RWPE2 (cell line): ENCODE measurements at regions not wholly inside any gene's neighbourhood (a gene's known extent, or its start where the extent isn't known, plus 50 kb on each side); places are given as distances from the start of the nearest gene placed in this dataset.

Experiments used
- ATAC-seq: fragments of 200-7000 bp; cut with Tn5 transposase; 3 replicates; pipeline ENCODE4 v1.9.1; 2021; ENCODE audit warnings: low read depth
- DNase-seq: peaks from one replicate; pipeline ENCODE4 v3.0.0-alpha.2; 2020; ENCODE audit warnings: low spot score
- H3K27ac ChIP-seq: fragments of 450-650 bp; 2 replicates; pipeline ENCODE4 v1.5.1; 2017; ENCODE audit warnings: mild to moderate bottlenecking; ENCODE audit not compliant: poor library complexity, severe bottlenecking
- H3K27me3 ChIP-seq: fragments of 250-450 bp; sonication (Bioruptor Pico); 2 replicates; pipeline ENCODE4 v1.5.1; 2021; ENCODE audit warnings: mild to moderate bottlenecking, moderate library complexity; ENCODE audit not compliant: insufficient read depth, poor library complexity, severe bottlenecking
- H3K36me3 ChIP-seq: fragments of 250-450 bp; sonication (Bioruptor Pico); 2 replicates; pipeline ENCODE4 v1.5.1; 2020; ENCODE audit warnings: low read depth, mild to moderate bottlenecking, moderate library complexity
- H3K4me1 ChIP-seq: fragments of 250-450 bp; sonication (Bioruptor Pico); 2 replicates; pipeline ENCODE4 v1.5.1; 2021; ENCODE audit warnings: mild to moderate bottlenecking, moderate library complexity; ENCODE audit not compliant: insufficient read depth, poor library complexity, severe bottlenecking
- H3K4me3 ChIP-seq: fragments of 250-450 bp; sonication (Bioruptor Pico); 2 replicates; pipeline ENCODE4 v1.5.1; 2021; ENCODE audit warnings: mild to moderate bottlenecking, moderate library complexity; ENCODE audit not compliant: severe bottlenecking
- H3K9me3 ChIP-seq: fragments of 250-450 bp; sonication (Bioruptor Pico); 2 replicates; pipeline ENCODE4 v1.5.1; 2021; ENCODE audit warnings: mild to moderate bottlenecking, moderate library complexity; ENCODE audit not compliant: severe bottlenecking
- CTCF ChIP-seq: fragments of 450-650 bp; IDR thresholded peaks from one replicate; pipeline ENCODE4 v1.5.1; 2017; ENCODE audit warnings: mild to moderate bottlenecking, moderate library complexity; ENCODE audit not compliant: poor library complexity, severe bottlenecking

GRCh38 chr9:12916042-12916441 lies 141.2 kb downstream of the LURAP1L start:
- Histone ChIP-seq H3K9me3 (no peaks in the 10 kb centered on the region), H3K27ac (no peak overlapping the region)
- TF ChIP-seq CTCF, result no peak

GRCh38 chr9:12920437-12920836 lies 145.6 kb downstream of the LURAP1L start:
- Histone ChIP-seq H3K4me3 (no peak overlapping the region), H3K36me3 (no peaks in the 10 kb centered on the region), H3K27me3 (no peaks in the 10 kb centered on the region), H3K9me3 (no peaks in the 10 kb centered on the region), H3K4me1 (no peaks in the 10 kb centered on the region), H3K27ac (no peak overlapping the region)
- no peak for TF ChIP-seq CTCF
- DNase-seq (no peak), ATAC-seq (no peak)

More at GRCh38 chr9:12916042-12916441, 141.2 kb downstream of the LURAP1L start:
- no peak; the same call in 2 of the 3 replicates for ATAC-seq
- no peaks in the 10 kb centered on the region for H3K36me3 ChIP-seq
- no peaks in the 10 kb centered on the region for H3K27me3 ChIP-seq
- no peak for DNase-seq
- no peaks in the 10 kb centered on the region for H3K4me1 ChIP-seq
- H3K4me3 ChIP-seq, result no peak overlapping the region

- Histone ChIP-seq H3K4me1 (no peaks in the 10 kb centered on the region), H3K4me3 (no peak overlapping the region), H3K36me3 (no peaks in the 10 kb centered on the region), H3K27me3 (no peaks in the 10 kb centered on the region), H3K9me3 (no peaks in the 10 kb centered on the region), H3K27ac (no peak overlapping the region)
- DNase-seq (no peak), ATAC-seq (no peak)
- TF ChIP-seq CTCF, result no peak
Measured at GRCh38 chr9:12921621-12922020, 146.8 kb downstream of the LURAP1L start.

GRCh38 chr9:12922224-12922866 lies 147.5 kb downstream of the LURAP1L start:
- no peak overlapping the region for H3K4me3 ChIP-seq
- no peak for ATAC-seq

More at GRCh38 chr9:12922224-12922866, 147.5 kb downstream of the LURAP1L start:
- H3K9me3 ChIP-seq, result no peaks in the 10 kb centered on the region
- H3K27ac ChIP-seq, result no peak overlapping the region
- H3K27me3 ChIP-seq, result no peaks in the 10 kb centered on the region
- no peak for TF ChIP-seq CTCF
- no peaks in the 10 kb centered on the region for H3K36me3 ChIP-seq
- H3K4me1 ChIP-seq, result no peaks in the 10 kb centered on the region
- DNase-seq, result no peak
